Activated CD8-positive, alpha-beta memory T cell treated with anti-CD3 and anti-CD28 coated beads, Interleukin-2, amount 50 U/mL, for 4 hours (primary cell): ENCODE measurements at regions not wholly inside any gene's neighbourhood (a gene's known extent, or its start where the extent isn't known, plus 50 kb on each side); places are given as distances from the start of the nearest gene placed in this dataset.
A peak's percentile ranks its signal among the peaks of the same experiment; 100 is the strongest.
"Not testable (repeated sequence)": the region's sequence is repeated elsewhere in the genome, so short reads cannot be mapped to it uniquely, and the experiment has no call there.

Experiments used
- DNase-seq: peaks from one replicate; pipeline ENCODE4 v3.0.0-alpha.2; 2020

- no peak for DNase-seq
These were observed 102.3 kb upstream of the LARP1 start for GRCh38 chr5:154652746-154653417.

- DNase-seq = not testable (repeated sequence)
These were observed 103.4 kb upstream of the LARP1 start for GRCh38 chr5:154651795-154652194.

- DNase-seq = no peak
These were observed 106.5 kb upstream of the LARP1 start for GRCh38 chr5:154648706-154649105.

GRCh38 chr5:154648229-154648628 is 106.9 kb upstream of the LARP1 start:
- DNase-seq = no peak

- DNase-seq = no peak
These were observed 107.4 kb upstream of the LARP1 start for GRCh38 chr5:154647761-154648145.

GRCh38 chr5:154647114-154647760 is 107.9 kb upstream of the LARP1 start:
- DNase-seq = peak; percentile 40

- DNase-seq = no peak
These were observed 108.4 kb upstream of the LARP1 start for GRCh38 chr5:154646745-154647113.

- DNase-seq = no peak
These were observed 110.3 kb upstream of the LARP1 start for GRCh38 chr5:154644745-154645411.

- no peak for DNase-seq
These were observed 112.5 kb upstream of the LARP1 start for GRCh38 chr5:154642499-154643245.

- not testable (repeated sequence) for DNase-seq
These were observed 114.9 kb upstream of the LARP1 start for GRCh38 chr5:154640213-154640831.

- not testable (repeated sequence) for DNase-seq
These were observed 118.4 kb upstream of the LARP1 start for GRCh38 chr5:154636786-154637185.

- DNase-seq = not testable (repeated sequence)
These were observed 118.9 kb upstream of the LARP1 start for GRCh38 chr5:154636271-154636670.

GRCh38 chr5:154633744-154634143 is 121.4 kb upstream of the LARP1 start:
- not testable (repeated sequence) for DNase-seq

GRCh38 chr5:154631141-154631540 is 124.0 kb upstream of the LARP1 start:
- DNase-seq = no peak

GRCh38 chr5:154630410-154630809 is 124.8 kb upstream of the LARP1 start:
- DNase-seq = no peak

GRCh38 chr5:154628685-154629084 is 126.5 kb upstream of the LARP1 start:
- no peak for DNase-seq

- no peak for DNase-seq
These were observed 127.2 kb upstream of the LARP1 start for GRCh38 chr5:154627698-154628678.

GRCh38 chr5:154626876-154627557 is 128.2 kb upstream of the LARP1 start:
- DNase-seq = no peak

GRCh38 chr5:154625031-154625430 is 130.1 kb upstream of the LARP1 start:
- no peak for DNase-seq

GRCh38 chr5:154624341-154624740 is 130.8 kb upstream of the LARP1 start:
- DNase-seq = no peak

- no peak for DNase-seq
These were observed 134.8 kb upstream of the LARP1 start for GRCh38 chr5:154620411-154620810.
